Iris pigment epithelial cell (primary cell): ENCODE measurements at regions not wholly inside any gene's neighbourhood (a gene's known extent, or its start where the extent isn't known, plus 50 kb on each side); places are given as distances from the start of the nearest gene placed in this dataset.
"Not testable (repeated sequence)": the region's sequence is repeated elsewhere in the genome, so short reads cannot be mapped to it uniquely, and the experiment has no call there.

Experiments
- DNase-seq: peaks from one replicate; pipeline ENCODE4 v3.0.0-alpha.2; 2011; ENCODE audit warnings: low read depth

DNA sequence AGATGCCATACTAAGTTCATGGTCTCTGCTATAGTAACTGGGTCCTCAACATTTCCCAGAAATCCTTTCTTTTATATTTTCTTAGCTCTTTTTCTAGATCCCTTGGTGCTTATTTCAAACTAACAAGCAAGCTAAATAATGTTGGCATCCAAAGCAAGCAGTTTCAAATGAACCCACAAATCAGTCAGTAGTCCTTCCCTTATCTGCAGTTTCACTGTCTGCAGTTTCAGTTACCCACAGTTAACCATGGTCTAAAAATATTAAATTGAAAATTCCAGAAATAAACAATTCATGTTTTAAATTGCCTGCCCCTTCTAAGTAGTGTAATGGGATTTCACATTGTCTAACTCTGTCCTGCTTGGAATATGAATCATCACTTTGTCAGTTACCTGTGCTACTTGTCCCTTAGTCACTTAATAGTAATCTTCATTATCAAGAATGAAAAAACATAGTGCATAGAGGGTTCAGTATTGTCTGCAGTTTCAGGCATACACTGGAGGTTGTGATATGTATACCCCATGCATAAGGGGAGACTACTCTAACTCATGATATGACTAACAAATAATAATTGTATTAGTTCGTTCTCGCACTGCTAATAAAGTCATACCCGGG, 633.7 kb downstream of the MECOM start:
- DNase-seq = no peak

DNA sequence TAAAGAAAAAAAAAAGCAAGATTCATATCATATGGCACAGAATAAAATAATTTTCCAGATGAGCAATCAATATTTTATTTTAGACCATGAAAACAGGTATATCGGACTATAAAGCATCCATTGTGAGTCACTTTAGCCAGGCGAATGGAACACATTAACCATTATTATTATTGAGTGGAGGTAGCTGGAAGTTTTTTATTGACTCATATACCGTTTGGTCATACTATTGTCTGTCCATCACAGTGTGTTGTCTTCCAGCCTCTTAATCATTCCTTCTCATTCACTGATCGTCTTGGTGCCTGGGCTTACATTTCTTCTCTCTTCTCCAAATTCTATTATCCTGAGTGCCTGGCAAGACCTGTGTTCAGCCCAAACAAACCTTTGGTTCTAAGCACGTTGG, 634.8 kb downstream of the MECOM start:
- no peak for DNase-seq

DNA sequence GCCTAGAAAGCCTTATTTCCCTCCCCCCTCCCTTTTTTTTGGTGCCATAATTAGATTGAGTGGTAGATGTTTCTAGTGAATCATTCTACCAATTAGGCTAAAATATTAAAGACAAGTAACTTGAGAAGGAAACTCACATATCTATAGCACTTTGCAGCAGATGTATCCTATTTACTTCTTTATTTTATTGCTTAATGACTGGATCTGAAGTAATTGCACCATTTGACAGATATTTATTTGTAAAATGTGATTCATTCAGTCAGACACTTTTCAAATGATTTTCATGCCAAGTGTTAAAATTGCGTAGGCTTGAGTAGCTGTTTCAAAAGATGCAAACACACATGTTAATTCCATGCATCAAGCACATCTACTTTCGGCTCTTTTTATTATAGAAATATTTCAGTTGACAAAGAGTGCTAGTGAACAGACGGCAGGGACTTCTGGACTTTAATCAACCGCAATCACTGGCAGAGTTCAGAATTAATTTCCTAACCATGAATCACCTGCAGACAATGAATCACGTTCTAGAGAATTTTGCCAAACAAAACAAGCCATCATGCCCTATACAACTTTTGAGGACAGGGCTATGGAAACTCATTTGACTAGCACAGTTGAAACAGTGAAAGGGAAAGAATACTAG, 636.8 kb downstream of the MECOM start:
- DNase-seq = peak; percentile 93

DNA sequence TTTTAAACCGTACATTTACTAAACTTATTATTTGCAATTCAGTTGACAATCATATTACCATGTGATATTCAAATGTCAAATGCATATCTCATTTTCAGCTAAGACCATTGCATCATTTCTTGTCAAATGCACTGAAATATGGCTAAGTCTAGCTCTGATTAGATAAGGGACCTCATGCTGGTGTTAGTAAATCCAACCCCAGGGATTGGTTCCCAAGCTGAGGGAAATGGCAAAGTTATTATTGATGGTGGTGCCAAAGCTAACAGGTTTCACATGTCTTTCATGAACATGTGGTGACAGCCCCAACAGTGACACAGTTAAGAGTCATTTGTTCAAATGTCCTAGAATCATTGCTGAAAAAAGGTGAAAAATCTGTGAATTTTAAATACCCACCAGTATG, 641.1 kb downstream of the MECOM start:
- DNase-seq = no peak

DNA sequence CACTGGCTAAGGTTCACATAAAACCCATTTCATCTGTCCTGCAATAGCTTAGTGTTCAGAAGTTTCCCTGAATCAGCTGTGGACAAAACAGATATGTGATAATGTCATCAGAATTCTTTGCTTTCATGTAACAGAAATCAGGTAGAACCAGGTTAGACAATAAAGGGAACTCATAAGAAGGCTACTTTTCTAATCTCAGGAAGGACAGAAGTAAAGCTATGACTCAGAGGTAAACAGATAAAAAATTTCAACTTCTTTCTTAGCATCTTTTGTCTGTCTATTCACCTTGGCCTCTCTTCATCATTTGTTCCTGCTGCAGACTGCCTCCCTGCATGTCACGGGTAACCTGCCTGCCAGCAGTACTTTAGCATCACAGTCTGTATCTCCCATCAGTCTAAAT, 643.1 kb downstream of the MECOM start:
- no peak for DNase-seq

DNA sequence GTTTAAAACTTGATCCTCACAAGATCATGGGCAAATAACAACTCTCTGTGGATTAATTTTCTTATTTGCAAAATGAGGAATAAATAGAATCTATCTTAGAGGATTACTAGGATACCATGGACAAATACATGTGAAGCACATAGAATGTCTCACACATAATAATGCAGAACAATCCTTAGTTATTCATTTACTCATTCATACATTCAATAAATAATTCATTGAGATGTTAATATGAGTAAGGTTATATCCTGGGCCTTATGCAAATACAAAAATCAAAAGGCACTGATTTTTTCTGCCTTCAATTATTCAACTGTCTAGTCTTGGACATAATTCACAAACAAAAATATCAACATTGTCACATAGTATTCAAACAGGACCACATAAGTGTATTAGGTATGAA, 654.1 kb downstream of the MECOM start:
- DNase-seq = no peak

DNA sequence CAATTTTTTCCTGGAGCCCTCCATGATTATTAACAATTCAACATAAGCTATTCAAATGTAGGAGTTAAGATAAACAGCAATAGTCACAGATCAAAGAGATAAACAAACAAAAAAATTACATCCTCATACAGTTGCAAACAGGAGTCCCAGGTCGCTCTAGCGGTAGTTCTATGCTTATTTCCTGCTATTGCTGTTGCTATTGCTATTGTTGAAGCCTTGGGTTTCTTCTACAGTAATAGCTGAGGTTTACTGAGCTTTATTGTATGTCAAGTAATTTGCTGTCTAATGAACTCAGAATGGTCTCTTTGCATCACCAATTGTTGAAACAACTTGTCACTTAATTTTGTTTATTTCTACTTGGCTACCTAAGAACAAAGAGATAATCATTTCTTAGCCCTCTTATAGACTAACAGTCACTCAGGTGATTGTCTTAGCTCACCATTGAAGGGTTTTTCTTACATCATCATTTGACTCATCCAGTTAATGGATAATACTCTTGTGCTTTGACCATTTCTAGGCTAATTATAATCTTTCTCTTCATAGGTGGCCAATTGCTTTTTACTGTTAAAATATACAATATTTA, 654.6 kb downstream of the MECOM start:
- no peak for DNase-seq

DNA sequence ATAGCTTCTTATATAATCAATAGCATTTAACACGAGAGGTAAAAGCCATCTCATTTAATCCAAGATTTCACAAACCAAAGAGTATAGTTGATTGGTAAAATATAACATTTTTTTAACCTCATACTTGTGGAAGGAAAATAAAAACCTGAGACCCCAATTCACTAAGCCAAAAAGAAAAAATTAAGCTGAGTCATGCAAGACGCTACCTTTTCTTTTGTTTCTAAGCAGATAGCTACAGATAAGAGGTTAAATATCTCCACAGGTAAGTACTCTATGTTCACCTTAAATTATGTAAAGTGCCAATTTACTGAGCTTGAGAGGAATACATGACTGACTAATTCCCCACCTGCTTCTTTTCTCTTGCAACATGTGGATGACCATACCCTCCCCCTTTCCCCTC, 656.4 kb downstream of the MECOM start:
- no peak for DNase-seq

DNA sequence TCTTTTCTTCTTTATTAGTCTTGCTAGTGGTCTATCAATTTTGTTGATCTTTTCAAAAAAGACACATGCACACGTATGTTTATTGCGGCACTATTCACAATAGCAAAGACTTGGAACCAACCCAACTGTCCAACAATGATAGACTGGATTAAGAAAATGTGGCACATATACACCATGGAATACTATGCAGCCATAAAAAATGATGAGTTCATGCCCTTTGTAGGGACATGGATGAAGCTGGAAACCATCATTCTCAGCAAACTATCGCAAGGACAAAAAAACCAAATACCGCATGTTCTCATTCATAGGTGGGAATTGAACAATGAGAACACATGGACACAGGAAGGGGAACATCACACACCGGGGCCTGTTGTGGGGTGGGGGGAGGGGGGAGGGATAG, 657.1 kb downstream of the MECOM start:
- DNase-seq = not testable (repeated sequence)

DNA sequence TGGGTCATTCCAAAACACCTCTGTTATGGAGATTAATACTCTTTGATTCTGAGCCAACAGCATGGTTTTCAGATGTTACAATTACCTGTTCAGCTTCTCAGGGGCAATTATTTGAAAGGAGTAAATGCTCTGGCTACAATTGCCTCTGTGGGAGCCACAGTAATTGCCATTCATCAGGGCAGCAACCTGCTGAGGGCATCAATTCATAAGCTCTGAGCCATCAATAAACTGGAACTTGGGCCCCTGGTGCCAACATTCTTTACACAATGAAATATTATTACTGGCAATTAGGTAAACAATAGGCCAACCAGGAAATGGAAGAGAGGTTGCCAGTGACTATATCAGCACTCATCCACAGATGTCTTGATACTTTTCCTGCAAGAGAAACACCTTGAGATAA, 660.8 kb downstream of the MECOM start:
- DNase-seq = no peak

DNA sequence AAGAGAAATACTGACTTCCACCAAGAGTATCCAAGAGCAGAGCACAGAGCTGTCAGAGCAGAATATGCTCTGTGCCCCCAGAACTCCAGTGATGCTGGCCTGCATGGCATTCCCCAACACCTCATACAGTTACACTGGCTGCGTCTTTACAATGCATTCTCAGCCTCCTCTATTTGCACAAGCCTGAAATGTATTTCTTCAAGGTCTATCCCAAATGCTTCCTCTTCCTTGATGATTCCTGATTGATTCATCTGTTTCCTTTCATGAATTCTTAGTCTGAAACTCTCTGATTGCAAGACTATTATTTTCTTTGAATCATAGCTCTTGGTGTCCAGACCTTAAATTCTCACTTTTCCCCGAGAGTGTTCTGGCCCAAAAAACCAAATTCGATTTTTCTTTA, 664.7 kb downstream of the MECOM start:
- no peak for DNase-seq

DNA sequence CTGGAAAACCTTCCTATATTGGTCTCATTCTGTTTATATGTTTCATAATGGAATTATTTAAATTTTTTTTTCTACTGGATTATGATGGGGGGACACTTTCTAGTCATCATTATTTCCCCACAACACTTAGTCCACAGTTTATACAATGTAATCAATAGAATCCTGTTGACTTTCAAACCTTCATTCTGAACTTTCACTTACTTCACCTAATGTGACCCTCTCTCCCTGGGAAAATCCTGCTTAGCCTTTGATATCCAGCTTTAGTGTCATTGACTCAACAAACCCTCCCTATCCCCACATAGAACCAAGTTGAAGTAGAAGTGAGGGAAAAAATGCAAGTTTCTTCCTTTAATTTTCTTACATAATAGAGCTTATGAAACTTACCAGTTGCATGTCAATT, 666.0 kb downstream of the MECOM start:
- DNase-seq = no peak

DNA sequence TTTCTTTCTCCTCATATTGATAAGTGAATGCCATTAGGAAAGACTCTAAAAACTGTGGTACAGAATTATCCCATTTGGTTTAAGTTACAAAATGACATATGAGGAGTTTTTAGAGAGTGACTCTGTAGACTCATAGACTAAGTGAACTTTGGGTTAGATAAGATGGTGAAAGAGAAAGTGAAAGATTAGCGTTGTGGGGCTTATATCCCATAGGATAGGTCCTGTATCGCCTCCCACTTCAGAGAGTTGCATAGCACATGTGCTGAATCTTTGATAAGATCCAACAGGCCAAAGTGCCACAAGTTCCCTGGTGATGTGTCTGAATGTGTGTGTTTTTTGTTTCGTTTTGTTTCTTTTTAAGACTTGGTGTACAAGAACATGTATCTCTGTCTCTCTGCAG, 666.9 kb downstream of the MECOM start:
- DNase-seq = no peak

DNA sequence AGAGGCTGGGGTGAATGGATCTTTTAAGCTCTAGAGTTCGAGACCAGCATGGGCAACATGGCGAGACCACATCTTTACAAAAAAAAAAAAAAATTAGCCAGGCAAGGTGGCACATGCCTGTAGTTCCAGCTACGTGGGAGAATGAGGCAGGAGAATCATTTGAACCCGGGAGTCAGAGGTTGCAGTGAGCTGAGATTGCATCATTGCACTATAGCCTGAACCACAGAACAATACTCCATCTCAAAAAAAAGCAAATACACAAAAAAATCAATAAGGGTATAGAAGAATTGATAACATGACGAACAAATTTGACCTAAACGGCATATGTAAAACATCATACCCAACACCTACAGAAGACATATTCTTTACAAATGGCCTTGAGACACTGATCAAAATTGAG, 668.4 kb downstream of the MECOM start:
- DNase-seq = no peak

DNA sequence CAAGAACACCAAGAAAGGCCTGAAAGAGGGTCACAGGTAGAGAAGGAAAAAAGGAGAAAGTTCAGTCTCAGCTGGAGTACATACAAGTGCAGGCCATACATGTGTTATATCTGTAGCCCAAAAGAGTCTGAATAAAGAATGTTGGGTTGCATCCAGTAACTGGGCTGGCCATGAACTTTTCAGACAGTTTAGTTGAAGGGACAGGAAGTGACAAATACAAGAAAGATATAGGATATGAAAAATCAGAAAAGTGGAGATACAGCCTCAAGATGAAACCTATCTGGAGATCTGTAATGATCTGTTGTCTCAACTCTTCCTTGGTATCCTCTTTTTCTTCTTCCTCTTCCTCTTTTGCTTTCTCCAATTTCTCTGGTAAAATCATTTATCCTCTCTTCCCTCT, 671.7 kb downstream of the MECOM start:
- DNase-seq = peak; percentile 19

DNA sequence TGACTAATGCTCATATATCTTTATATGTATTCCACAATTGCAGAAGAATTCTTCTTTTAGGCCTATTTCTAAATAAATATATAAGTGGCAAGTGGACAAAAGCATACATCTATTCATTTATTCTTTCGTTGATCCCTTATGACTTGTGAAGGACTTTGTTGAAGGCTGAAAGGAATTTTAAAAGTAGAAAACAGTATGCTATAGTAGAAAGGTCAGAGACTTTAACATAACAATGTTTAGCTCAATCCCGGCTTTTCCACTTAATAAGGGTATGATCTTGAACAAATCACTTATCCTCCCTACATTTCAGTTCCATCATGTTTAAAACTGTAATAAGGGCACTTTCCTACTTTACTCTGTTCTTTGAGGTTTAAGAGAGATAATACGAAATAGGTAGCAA, 672.9 kb downstream of the MECOM start:
- no peak for DNase-seq

DNA sequence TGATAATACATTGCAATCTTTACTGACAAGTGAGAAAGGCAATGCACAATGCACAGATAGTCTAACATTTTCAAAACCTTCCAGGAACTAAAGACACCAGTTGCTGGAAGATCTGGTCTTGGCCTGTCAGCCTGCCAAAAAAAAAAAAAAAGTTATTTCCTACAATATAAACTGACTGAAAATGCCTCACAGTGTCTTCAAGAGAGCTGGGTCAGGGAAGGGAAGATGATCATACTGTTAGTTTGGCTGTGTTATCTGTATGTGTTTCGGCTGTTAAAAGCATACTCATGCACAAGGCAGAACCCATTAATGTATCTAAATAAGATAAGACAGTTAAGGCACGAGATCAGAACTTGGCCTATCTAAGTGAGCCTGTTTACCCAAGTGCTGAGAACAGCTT, 673.4 kb downstream of the MECOM start:
- peak; percentile 9 for DNase-seq

DNA sequence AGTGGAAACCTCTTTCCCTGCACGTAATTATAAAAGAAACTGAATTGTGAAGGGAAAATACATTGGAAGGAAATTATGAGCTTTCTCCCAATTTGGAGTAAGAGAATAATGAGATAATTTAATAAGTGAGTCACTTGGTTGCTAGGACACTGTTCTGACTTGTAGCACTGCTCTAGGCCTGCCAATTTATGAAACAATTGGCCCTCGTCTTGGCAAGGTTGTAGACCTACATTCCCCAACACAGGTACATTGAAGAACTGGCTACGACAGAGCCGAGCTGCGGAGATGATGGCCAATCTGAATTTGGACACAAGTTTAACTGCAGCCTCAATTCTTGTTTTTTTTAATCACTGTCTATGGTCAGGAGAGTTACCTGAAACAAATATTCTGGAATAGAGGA, 674.1 kb downstream of the MECOM start:
- peak; percentile 11 for DNase-seq

DNA sequence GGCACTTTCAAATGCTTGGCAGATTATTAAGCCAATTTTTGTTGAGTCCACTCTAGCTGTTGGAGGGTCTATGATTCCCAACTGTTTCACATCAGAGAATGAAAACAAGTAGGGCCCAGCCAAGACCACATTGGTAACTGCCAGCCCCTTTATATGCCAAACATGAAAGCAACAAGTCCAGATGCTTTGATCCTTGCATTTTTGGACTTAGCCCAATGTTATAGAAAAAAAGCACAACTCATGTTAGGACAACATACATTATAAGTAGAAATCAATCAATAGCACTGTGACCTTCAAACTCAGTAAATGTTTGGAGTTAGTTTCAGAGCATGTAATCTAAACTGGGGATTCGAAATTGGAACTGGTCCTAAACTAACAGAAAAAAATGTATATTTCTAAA, 674.7 kb downstream of the MECOM start:
- no peak for DNase-seq

DNA sequence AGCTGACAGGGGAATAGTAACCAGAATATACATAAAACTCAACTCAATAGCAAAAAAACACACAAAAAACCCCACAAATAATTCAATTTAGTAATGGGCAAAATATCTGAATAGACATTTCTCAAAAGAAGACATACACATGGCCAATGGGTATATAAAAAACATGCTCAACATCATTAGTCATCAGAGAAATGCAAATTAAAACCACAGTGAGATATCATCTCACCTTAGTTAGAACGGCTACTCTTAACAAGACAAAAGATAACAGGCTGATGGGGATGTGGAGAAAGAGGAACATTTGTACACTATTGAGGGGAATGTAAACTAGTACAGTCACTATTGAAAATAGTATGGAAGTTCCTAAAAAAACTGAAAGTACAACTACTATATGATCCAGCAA, 678.6 kb downstream of the MECOM start:
- no peak for DNase-seq

DNA sequence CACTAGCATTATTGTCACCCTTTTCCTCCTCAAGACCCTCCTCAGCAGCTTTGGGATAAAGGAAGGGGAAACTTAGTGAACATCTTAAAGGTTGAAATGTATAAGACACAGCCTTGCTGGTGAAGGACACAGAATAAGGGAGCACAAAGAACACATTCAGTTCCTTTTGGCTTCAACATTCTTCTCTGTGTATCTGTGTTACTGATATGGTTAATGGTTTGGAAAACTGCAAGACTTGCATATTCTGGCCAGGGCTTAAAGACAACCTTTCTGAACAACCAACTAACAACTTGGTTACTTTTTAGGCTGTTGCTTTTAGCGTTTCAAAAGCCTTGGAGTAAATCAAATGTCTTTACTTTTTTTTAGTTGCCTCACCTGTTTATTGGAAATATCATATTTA, 680.5 kb downstream of the MECOM start:
- no peak for DNase-seq

DNA sequence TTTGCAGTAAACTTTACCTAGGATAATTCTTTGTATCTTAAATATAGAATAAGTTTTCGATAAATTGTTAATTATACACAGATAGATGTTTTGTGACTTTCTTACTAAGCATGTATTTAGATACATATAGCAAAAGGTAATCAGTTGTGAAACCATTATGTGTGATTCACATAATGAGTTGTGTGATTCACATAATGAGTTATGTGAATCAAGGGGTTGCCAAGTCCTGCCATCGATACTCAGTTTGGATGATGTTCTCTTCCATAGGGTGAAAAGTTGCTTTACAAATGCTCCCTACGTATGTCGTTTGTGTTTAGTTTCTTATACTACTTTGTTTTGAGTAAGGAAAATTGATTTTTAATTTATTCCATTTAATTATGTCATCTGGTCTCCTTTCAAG, 682.1 kb downstream of the MECOM start:
- DNase-seq = peak; percentile 1

DNA sequence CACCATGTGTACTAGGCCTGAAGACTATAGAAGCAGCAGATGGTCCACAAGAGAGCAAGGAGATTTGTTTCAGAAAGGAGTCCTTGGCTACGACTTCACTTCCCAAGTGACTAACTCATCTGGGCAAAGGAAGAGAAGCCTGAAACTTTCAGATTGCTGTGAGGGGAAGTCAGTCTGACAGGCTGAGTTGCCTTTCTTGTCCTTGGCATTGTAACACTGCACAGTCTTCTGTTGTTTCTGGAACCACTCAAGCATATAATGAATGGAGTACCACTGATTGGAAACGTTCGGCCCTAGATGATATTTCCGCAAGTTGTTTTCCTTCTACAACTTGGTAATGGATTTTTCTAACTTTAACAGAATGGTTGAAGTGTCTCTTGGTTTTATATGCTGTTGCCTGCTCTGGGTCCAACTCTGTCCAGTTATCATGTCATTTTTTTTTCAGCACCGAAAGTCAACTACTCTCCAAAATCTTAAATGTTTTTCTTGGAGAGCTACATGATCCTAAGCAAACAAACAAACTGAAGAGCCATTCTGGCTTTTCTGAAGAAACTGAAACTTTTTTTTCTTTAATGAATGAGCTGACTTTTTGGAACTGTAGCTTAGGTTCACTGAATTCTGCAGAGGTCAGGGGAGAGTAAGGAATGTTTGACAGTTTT, 685.7 kb downstream of the MECOM start:
- DNase-seq = peak; percentile 12

DNA sequence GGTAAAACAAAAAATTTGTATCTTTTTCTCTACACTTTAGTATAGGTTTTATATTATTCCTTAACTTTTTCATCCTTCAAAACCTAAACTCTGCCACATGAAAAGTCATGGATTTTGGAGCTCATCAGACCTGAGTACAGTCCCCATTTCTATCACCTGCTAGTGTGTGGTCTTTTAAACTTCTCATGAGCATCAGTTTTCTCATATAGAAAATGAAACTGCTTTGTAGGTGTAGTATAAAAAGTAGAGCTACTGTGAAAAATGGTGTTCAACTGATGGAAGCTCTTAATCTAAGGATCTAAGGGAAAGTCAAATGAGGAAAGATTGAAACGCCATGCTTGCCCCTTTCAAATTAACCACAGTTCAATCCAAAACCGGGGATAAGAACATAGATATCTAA, 686.5 kb downstream of the MECOM start:
- no peak for DNase-seq
